KG1 (cell line): ENCODE measurements at regions not wholly inside any gene's neighbourhood (a gene's known extent, or its start where the extent isn't known, plus 50 kb on each side); places are given as distances from the start of the nearest gene placed in this dataset.

Experiments
- DNase-seq: peaks from one replicate; lab custom pipeline; 2025; lab: John Stamatoyannopoulos, UW

GRCh38 chr2:150618245-150618895 is 130.9 kb upstream of the RND3 start:
- DNase-seq = no peak

DNA sequence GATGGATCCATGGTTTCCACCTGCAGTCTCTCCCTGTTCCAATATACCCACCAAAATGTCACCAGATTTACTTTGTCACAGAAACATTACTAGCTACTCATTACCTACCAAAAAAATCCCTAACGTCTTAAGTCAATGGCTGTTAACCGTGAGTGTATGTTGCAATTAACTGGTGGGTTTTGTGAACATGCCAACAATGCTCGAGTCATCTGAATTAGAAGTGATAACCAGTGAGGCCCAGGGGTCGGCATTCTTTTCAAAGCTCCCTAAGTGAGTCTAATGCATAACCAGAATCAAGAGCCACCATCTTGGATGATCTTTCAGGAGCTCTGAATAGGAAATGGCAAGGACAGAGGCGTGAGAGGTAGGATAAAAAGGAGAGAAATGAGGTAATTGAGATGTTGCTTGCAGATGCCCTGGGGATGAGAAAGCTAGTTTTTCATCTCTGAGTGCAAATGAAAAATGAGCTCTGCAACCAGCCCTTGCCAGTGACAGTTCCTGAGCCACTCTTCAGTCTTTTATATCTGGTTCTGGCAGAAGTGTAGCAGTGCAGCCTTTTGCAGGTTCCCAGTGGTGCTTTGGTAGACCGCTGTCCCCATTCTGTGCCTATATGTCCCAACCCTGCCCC is 130.0 kb upstream of the RND3 start:
- DNase-seq = no peak

DNA sequence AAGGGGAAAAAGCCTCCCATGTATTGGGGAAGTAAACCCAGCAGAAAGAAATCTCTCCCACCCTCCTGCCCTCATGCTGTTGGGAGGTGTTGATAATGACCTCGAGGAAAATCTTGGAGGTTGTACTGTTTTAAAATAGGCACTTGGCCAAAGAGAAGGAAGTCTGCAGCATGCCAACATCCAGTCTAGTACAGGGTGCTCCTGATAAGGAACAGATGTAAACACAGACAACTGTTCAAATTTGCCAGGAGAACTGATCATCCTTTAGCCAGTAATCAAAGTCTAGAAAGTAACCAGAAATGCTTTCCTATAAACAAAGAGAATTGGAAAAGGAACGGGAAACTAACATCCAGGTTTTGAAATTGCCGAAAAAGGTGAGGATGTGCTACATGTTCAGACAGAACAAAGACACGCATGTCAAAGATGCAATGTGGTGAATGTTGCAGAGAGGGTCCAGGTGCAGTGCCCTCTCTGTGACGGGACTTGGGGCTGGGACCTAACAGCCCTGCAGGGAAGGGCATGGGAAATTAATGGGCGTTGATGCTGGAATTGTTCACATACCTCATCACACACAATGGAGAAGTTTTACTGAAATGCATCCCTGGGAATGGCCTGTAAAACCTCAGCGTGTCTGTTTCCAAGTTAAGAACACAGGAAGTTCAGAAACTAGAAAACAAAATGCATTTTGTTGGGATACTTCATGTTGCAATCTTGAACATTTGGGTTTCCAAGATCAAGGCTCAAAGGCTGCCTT is 125.7 kb upstream of the RND3 start:
- DNase-seq = no peak

GRCh38 chr2:150610670-150611279 is 123.3 kb upstream of the RND3 start:
- DNase-seq = no peak

DNA sequence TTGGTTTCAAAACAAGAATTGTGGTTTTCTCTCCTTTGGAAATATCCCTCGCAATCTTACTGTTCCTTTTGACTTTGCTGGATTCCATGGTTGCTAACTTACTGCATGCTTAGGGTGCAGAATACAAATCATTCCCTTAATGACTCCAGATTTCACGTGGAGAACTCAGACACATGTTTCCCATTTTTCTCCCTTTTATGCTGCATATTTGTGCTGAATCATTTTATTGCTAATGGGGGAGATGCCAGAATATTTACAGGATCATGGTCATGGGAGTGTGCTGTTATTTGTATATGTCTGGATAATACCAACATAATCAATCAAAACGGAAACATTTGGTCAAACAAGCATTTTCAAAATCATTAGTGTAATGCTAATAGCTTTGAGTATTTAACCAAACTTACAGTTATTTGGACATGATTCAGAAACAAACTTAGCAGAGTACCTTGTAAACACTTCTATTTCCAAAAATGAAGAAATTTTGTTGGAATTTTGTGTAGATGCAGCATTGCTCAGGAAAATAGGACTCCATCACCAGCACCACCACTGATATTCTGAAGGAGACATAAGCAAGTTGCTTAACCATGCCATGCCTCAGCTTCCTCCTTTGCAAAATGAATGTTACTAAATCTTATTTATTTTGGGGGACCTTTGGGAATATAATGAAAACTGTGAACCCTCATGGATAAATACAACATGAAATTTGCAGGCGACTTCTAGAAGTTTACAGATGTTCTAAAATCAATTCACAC is 122.5 kb upstream of the RND3 start:
- no peak for DNase-seq

GRCh38 chr2:150608341-150608740 is 120.9 kb upstream of the RND3 start:
- no peak for DNase-seq

- no peak for DNase-seq
These were observed 119.9 kb upstream of the RND3 start for GRCh38 chr2:150607390-150607811.

GRCh38 chr2:150606380-150607060 is 119.1 kb upstream of the RND3 start:
- no peak for DNase-seq

GRCh38 chr2:150605664-150606063 is 118.2 kb upstream of the RND3 start:
- no peak for DNase-seq

GRCh38 chr2:150601280-150602038 is 114.0 kb upstream of the RND3 start:
- DNase-seq = no peak

DNA sequence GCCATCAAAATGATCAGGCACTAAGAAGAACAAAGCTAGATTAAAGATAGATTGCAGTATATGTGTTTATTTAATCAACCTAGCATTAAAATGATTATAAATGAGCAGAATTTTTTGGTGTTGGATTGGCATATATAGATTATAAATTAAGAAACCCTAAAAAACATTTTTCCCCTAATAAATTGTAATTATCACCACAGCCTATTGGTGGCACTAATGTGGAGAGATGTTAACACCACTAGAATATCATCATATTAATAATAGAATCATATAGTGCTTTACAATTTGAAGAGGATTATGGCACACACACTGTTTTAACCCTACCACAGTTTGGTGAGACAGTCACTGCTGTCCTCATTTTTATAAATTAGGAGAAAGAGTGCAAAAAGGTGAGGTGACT is 112.4 kb upstream of the RND3 start:
- no peak for DNase-seq

DNA sequence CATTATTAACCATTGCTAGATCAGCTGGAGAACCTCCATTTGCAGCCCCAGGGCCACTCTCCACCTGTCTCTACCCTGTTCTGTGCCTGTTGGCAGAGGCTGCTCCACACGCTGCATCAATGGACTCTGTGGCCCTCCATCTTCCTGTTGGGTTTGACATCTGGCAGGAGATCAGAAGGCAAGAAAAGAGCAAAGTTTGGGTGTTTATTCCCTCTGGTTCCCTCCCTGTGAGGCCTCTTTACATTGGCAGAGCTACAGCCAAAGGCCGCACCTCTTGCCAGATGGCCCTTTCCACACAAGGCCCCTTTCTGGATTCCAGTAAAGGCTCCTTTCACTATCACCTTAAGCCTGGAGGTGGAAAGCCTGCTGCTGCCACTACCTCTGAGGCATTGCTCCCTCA is 110.9 kb upstream of the RND3 start:
- DNase-seq = no peak

DNA sequence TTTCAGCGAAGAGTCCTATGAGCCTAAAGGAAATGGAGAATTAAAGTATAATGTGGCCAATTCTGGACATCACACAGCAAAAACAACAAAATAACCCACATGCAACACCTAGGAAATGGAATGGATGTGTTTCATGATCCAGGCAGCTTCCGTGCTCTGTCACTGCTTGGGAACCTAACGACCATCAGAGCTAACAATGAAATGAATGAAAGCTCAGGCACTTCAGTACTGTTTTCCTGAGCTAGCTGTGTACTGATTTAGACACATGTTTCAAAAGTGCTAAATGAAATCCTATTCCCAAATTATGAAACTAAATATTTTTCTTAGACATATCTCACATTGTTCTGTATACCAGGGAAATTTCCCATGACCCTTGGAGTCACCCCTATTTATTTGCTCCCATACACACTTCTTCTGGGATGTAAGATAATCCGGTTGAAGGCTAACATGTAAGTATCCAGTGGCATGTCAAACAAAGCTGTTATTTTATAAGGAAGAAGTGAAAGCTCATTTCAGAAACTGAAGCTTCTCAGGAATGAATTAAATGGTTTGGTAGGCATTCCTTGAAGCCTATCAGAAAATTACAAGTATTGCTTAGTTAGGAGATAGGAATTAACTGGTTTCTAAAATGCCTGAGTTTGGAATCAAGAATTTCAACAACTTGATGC is 108.5 kb upstream of the RND3 start:
- DNase-seq = no peak

DNA sequence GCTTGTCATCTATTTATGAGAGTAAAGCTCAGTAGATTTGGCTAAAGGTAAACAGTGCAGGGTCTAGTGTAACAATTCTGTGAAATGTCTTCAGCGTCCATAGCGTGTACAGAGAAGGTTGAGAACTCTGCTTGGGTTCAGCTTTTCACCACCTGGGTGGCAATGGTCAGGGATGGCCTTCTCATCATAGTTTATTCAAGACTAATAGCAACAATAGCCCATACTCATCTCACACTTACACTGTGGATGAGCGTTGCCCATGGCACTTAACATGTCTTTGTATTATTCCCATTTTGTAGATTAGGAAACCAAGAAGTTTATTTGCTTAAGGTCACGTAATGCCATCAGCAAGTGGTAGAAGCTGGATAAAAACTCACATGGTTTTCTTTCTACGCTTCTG is 106.8 kb upstream of the RND3 start:
- no peak for DNase-seq

GRCh38 chr2:150591496-150592285 is 104.2 kb upstream of the RND3 start:
- DNase-seq = no peak

GRCh38 chr2:150589681-150590080 is 102.2 kb upstream of the RND3 start:
- DNase-seq = no peak

GRCh38 chr2:150588506-150588870 is 101.0 kb upstream of the RND3 start:
- no peak for DNase-seq

GRCh38 chr2:150587547-150588505 is 100.4 kb upstream of the RND3 start:
- no peak for DNase-seq
